ENCODE measurements at regions not wholly inside any gene's neighbourhood (a gene's known extent, or its start where the extent isn't known, plus 50 kb on each side); places are given as distances from the start of the nearest gene placed in this dataset.

GRCh38 chr5:118243613-118244012 is 744.7 kb downstream of the DTWD2 start:
- TF ChIP-seq POLR2A (IDR thresholded peaks at IDR 0.05; ENCODE audit: low read length) = no peak
- TF ChIP-seq GATA1 (IDR thresholded peaks at IDR 0.05; ENCODE audit: low read depth, low read length) = no peak
